ENCODE measurements at regions not wholly inside any gene's neighbourhood (a gene's known extent, or its start where the extent isn't known, plus 50 kb on each side); places are given as distances from the start of the nearest gene placed in this dataset.
"Not testable (repeated sequence)": the region's sequence is repeated elsewhere in the genome, so short reads cannot be mapped to it uniquely, and the experiment has no call there.

DNA sequence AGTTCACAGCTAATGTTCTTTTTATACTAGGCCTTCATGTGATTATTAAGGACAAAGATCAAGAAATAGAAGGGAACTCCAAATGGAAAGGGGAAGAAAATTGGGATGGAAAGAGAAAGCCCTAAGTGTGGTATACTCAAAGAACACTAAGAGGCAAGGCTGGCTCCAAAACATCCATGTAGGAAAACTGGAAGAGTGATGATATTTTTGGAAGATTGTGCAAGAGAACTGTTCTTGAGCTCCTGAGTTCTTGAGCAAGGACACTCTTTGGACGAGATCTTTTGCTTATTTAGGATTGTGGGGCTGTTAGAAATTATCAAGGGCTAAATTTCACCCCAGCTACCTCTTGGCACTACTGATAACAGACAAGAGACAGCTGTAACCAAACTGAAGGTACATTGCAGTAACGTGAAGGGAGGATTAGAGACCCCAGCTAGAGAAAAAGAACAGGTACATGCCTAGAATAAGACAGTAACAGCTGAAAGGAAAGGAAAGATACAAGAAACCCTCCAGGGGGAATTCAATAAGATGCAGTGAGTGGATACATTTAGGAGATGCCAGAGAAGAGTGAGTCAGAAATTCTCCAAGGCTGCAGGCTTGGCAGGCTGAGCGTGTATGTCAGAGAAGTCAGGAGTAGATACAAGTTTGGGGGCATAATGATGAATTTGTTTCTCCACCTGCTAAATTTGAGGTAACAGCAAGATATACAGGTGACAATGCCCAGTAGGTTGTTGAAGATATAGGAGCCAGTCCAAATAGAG lies 69.7 kb downstream of the CBLN4 start (continued):
- no peak for TF ChIP-seq GLIS3 (CRISPR knock-in tag; IDR thresholded peaks at IDR 0.05)
- no peak for TF ChIP-seq ZNF8 (CRISPR knock-in tag; IDR thresholded peaks at IDR 0.05)
- TF ChIP-seq CSRNP3 (CRISPR knock-in tag; IDR thresholded peaks at IDR 0.05): no peak
- no peak for TF ChIP-seq ESRRG (CRISPR knock-in tag; IDR thresholded peaks at IDR 0.05)

GRCh38 chr20:55934146-55934545 lies 71.2 kb downstream of the CBLN4 start:
- no peak for TF ChIP-seq ZFP30 (CRISPR knock-in tag; IDR thresholded peaks at IDR 0.05)
- TF ChIP-seq ISL1 (CRISPR knock-in tag; IDR thresholded peaks at IDR 0.05): no peak
- no peak for TF ChIP-seq TSHZ2 (CRISPR knock-in tag; IDR thresholded peaks at IDR 0.05)
- ATAC-seq: no peak

DNA sequence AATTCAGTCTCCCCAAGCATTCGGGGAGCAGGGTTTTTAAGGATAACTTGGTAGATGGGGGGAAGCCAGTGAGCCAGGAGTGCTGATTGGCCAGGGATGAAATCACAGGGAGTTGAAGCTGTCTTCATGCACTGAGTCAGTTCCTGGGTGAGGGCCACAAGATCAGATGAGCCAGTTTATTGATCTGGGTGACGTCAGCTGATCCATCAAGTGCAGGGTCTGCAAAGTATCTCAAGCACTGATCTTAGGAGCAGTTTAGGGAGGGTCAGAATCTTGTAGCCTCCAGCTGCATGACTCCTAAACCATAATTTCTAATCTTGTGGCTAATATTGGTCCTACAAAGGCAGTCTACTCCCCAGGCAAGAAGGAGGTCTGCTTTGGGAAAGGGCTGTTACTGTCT lies 74.4 kb downstream of the CBLN4 start:
- ATAC-seq: not testable (repeated sequence)

- no peak for ATAC-seq
- TF ChIP-seq ZFP30 (CRISPR knock-in tag; IDR thresholded peaks at IDR 0.05) (no peak), GLIS3 (CRISPR knock-in tag; IDR thresholded peaks at IDR 0.05) (no peak), CSRNP3 (CRISPR knock-in tag; IDR thresholded peaks at IDR 0.05) (no peak), ARNTL (CRISPR knock-in tag; IDR thresholded peaks at IDR 0.05; ENCODE audit: borderline replicate concordance, low read depth) (no peak), TCF4 (CRISPR knock-in tag; IDR thresholded peaks at IDR 0.05; ENCODE audit: borderline replicate concordance) (no peak), ISL1 (CRISPR knock-in tag; IDR thresholded peaks at IDR 0.05) (no peak), ZC3H10 (CRISPR knock-in tag; IDR thresholded peaks at IDR 0.05) (no peak), TSHZ2 (CRISPR knock-in tag; IDR thresholded peaks at IDR 0.05) (no peak), SNAI2 (CRISPR knock-in tag; IDR thresholded peaks at IDR 0.05) (no peak), OSR1 (CRISPR knock-in tag; IDR thresholded peaks at IDR 0.05) (no peak), ZNF70 (CRISPR knock-in tag; IDR thresholded peaks at IDR 0.05) (no peak)
- TF ChIP-seq, protein P1, sequence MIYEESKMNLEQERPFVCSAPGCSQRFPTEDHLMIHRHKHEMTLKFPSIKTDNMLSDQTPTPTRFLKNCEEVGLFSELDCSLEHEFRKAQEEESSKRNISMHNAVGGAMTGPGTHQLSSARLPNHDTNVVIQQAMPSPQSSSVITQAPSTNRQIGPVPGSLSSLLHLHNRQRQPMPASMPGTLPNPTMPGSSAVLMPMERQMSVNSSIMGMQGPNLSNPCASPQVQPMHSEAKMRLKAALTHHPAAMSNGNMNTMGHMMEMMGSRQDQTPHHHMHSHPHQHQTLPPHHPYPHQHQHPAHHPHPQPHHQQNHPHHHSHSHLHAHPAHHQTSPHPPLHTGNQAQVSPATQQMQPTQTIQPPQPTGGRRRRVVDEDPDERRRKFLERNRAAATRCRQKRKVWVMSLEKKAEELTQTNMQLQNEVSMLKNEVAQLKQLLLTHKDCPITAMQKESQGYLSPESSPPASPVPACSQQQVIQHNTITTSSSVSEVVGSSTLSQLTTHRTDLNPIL (CRISPR knock-in tag; IDR thresholded peaks at IDR 0.05; ENCODE audit: low read depth): no peak
- TF ChIP-seq, protein P2, sequence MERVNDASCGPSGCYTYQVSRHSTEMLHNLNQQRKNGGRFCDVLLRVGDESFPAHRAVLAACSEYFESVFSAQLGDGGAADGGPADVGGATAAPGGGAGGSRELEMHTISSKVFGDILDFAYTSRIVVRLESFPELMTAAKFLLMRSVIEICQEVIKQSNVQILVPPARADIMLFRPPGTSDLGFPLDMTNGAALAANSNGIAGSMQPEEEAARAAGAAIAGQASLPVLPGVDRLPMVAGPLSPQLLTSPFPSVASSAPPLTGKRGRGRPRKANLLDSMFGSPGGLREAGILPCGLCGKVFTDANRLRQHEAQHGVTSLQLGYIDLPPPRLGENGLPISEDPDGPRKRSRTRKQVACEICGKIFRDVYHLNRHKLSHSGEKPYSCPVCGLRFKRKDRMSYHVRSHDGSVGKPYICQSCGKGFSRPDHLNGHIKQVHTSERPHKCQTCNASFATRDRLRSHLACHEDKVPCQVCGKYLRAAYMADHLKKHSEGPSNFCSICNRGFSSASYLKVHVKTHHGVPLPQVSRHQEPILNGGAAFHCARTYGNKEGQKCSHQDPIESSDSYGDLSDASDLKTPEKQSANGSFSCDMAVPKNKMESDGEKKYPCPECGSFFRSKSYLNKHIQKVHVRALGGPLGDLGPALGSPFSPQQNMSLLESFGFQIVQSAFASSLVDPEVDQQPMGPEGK (CRISPR knock-in tag; IDR thresholded peaks at IDR 0.05; ENCODE audit: borderline replicate concordance): no peak
Measured at GRCh38 chr20:55928266-55928665, 77.1 kb downstream of the CBLN4 start.

Measured in SK-N-SH treated with all-trans-retinoic acid at 6 μM for 48 hours (cell line).